ENCODE measurements at regions not wholly inside any gene's neighbourhood (a gene's known extent, or its start where the extent isn't known, plus 50 kb on each side); places are given as distances from the start of the nearest gene placed in this dataset.

DNA sequence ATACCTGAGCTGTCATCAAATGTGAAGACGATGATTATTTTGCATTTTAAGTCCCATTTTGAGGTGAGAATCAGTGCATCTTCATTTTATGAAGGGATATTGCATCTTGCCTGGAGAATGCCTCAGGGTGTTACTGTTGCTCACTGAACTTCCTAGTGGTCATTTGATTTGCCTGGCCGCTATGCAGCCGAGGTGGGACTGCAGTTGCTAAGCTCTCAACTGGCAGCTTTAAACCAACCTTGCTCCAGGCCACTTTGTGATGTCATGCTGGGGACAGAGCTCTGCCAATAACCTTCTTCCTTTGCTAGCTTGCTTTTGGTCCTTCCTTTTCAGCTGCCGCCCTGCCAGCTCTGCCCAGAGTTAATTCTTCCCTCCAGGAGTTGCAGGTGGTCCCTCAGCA, 409.4 kb upstream of the B3GAT1 start:
- CTCF ChIA-PET = interaction anchor here (0.8 to 1.4 kb wide), 3 partner anchors 13 to 29 kb away, joined by 3 read pairs; no protein-coding TSS in a partner anchor
- TF ChIP-seq, protein P1, sequence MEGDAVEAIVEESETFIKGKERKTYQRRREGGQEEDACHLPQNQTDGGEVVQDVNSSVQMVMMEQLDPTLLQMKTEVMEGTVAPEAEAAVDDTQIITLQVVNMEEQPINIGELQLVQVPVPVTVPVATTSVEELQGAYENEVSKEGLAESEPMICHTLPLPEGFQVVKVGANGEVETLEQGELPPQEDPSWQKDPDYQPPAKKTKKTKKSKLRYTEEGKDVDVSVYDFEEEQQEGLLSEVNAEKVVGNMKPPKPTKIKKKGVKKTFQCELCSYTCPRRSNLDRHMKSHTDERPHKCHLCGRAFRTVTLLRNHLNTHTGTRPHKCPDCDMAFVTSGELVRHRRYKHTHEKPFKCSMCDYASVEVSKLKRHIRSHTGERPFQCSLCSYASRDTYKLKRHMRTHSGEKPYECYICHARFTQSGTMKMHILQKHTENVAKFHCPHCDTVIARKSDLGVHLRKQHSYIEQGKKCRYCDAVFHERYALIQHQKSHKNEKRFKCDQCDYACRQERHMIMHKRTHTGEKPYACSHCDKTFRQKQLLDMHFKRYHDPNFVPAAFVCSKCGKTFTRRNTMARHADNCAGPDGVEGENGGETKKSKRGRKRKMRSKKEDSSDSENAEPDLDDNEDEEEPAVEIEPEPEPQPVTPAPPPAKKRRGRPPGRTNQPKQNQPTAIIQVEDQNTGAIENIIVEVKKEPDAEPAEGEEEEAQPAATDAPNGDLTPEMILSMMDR (IDR thresholded peaks at IDR 0.05; ENCODE audit: control extremely low read depth, extremely low read depth, low read depth, missing control alignments) = no peak
- DNase-seq (ENCODE audit: extremely low spot score) = no peak
- POLR2A ChIA-PET = no interaction called here

DNA sequence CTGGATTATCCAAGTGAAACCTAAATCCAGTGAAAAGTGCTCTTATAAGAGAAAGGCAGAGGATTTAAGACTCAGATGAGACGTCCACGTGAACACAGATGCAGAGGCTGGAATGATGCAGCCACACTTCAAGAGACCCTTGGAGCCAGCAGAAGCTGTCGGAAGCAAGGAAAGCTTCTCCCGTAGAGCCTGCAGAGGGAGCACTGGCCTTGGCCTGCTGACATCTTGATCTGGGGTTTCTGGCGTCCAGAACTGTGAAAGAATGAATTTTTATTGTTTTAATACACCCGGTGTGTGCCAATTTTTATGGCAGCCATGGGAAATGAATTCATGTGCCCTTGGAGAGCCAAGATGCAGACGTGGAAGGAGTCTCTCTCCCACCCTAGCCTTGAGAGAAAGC, 407.0 kb upstream of the B3GAT1 start:
- TF ChIP-seq, protein P1 (IDR thresholded peaks at IDR 0.05; ENCODE audit: control extremely low read depth, extremely low read depth, low read depth, missing control alignments) = no peak
- CTCF ChIA-PET = no interaction called here
- DNase-seq (ENCODE audit: extremely low spot score) = no peak
- POLR2A ChIA-PET = no interaction called here

DNA sequence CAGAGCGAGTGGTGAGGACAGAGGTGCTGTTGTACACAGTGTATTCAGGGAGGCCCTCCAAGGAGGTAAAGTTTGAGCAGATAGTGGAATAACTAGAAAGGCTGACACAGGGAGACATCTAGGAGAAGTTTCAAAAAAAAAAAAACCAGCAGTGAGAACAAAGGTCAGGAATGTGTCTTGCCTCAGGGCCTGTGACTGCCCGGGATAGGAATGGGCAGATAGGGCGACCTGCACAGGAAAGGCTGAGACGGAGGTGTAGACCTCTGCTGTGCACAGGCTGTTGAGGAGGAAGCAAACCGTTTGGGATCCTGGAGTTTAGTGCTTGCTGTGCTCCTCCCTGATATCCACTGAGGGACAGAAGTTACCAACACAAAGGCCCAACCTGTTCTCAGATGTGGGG, 406.5 kb upstream of the B3GAT1 start:
- no peak for DNase-seq (ENCODE audit: extremely low spot score)
- CTCF ChIA-PET = no interaction called here

DNA sequence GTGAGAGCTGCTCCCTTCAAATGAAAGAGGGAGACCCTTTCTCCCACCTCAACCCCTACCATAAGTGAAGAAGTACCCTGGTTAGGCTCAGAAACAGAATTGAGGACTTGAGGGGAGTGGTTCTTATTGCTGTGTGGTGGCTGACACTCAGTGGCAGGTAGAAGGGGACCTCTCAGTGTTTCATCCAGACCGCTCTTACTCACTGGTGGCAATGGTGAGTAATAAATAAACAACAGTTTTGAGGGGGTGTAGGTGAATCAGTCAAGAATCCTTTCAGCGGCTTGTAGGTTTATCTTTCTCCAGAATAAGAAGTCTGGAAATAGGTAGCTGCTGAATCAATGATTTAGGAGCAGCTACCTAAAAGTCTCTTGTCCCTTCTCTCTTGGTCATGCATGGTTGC, 403.4 kb upstream of the B3GAT1 start:
- no peak for DNase-seq (ENCODE audit: extremely low spot score)
- ChIA-PET CTCF (interaction anchor here (1.3 to 1.6 kb wide), 2 partner anchors 8 to 53 kb away, joined by 4 to 5 read pairs; no protein-coding TSS in a partner anchor), POLR2A (no interaction called here)
- TF ChIP-seq, protein P1 (IDR thresholded peaks at IDR 0.05; ENCODE audit: control extremely low read depth, extremely low read depth, low read depth, missing control alignments) = no peak

More for the DNA sequence above, 406.5 kb upstream of the B3GAT1 start:
- TF ChIP-seq, protein P1 (IDR thresholded peaks at IDR 0.05; ENCODE audit: control extremely low read depth, extremely low read depth, low read depth, missing control alignments) = no peak
- POLR2A ChIA-PET = no interaction called here

DNA sequence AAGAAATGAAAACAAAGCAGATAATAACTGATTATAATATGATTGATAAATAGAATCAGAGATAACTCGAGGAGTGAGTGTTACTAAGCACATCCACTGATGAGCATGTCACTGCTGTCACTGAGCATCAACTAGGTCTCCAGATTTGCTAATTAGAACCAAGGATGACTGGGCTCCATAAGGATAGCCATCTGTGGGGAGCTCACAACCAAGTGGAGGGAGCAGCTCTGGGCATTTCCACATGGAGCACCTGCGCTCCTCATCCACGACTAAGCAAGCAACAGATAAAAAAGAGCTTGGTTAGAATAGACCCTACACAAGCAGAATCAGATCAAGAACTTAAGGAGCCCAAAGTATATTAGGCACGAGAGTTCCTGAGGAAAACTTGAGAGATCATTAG, 396.0 kb upstream of the B3GAT1 start:
- ChIA-PET POLR2A (no interaction called here), CTCF (interaction anchor here (1.5 kb wide), 1 partner anchor 14 kb away, joined by 3 read pairs; no protein-coding TSS in a partner anchor)
- TF ChIP-seq, protein P1 (IDR thresholded peaks at IDR 0.05; ENCODE audit: control extremely low read depth, extremely low read depth, low read depth, missing control alignments) = no peak
- no peak for DNase-seq (ENCODE audit: extremely low spot score)

DNA sequence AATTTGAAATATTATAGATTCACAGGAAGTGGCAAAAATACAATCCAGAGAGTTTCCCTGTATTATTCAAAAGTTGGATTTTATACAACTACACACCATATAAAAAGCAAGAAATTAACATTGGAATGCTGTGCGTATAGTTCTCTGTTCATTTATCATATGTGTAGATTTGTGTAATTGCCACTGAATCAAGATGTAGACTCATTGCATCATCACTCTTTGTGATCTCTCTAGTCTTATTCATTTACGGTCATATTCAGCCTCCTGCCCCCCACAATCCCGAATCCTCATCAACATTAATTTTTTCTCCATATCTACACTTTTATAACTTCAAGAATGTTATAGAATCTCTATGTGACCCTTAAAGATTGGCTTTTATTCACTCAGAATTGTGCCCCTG, 390.6 kb upstream of the B3GAT1 start:
- DNase-seq (ENCODE audit: extremely low spot score) = no peak
- TF ChIP-seq, protein P1 (IDR thresholded peaks at IDR 0.05; ENCODE audit: control extremely low read depth, extremely low read depth, low read depth, missing control alignments) = no peak
- POLR2A ChIA-PET = no interaction called here
- CTCF ChIA-PET = no interaction called here

DNA sequence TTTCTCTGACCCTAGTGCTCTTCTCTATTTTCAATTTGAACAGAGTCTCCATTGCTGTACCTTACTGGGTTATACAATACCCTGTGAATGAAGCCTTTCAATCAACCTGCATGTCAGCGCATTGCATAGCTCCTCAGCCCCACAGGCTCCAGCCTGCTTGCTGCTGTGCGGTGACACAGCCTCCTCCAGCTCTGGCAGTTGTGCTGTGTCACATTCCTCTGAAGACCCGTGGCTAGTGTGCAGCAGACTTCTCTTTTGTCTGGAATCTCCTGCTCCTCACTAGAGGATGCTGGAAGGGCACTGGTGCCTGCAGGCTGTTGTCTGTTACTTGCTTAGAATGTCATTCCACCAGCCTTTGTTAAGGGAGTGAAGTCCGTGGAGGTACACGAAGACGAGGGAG, 390.1 kb upstream of the B3GAT1 start:
- no peak for DNase-seq (ENCODE audit: extremely low spot score)

More for the DNA sequence above, 390.1 kb upstream of the B3GAT1 start:
- CTCF ChIA-PET = interaction anchor here (1.0 kb wide), 1 partner anchor 67 kb away, joined by 3 read pairs; no protein-coding TSS in a partner anchor
- TF ChIP-seq, protein P1 (IDR thresholded peaks at IDR 0.05; ENCODE audit: control extremely low read depth, extremely low read depth, low read depth, missing control alignments) = no peak
- POLR2A ChIA-PET = no interaction called here

All from GM10248 (cell line).